Neural cell (in vitro differentiated cells): ENCODE measurements at regions not wholly inside any gene's neighbourhood (a gene's known extent, or its start where the extent isn't known, plus 50 kb on each side); places are given as distances from the start of the nearest gene placed in this dataset.

Experiments
- EZH2 ChIP-seq: fragments of 200-600, 300-800 bp; shearing (Covaris generic), sonication (generic); IDR thresholded peaks from 2 replicates; pipeline ENCODE4 v1.6.1; 2014; ENCODE audit warnings: antibody characterized with exemption, low read length, borderline replicate concordance, mild to moderate bottlenecking; ENCODE audit not compliant: insufficient read depth, poor library complexity, severe bottlenecking
- POLR2AphosphoS5 ChIP-seq: IDR thresholded peaks from 2 replicates; pipeline ENCODE4 v1.6.1; 2012
- TF ChIP-seq, protein P1 (sequence below): fragments of 450-650 bp; IDR thresholded peaks from 2 replicates; pipeline ENCODE4 v1.5.1; 2014; ENCODE audit warnings: antibody characterized with exemption, mild to moderate bottlenecking, moderate library complexity; ENCODE audit not compliant: poor library complexity, severe bottlenecking

DNA sequence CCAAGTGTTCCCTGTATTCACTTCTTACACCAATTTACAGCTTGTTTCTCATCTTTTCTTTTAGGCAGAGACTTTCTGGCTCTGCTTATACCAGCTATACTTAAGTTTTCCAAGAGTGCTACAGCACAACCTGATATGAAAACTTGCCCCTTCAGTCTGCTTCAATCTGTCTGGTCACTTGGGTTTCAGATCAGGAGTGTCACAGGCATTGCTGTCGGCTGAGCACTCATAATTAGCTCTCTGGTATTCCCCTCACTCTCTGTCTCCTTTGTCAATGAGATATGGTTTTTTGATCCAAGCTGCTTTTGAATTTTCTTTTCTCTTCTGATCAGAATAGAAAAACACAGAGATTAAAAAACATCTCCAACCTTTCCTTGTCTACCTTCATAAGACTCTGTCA is 194.9 kb upstream of the UMPS start:
- TF ChIP-seq EZH2 (no peak), POLR2AphosphoS5 (no peak)
- TF ChIP-seq, protein P1, sequence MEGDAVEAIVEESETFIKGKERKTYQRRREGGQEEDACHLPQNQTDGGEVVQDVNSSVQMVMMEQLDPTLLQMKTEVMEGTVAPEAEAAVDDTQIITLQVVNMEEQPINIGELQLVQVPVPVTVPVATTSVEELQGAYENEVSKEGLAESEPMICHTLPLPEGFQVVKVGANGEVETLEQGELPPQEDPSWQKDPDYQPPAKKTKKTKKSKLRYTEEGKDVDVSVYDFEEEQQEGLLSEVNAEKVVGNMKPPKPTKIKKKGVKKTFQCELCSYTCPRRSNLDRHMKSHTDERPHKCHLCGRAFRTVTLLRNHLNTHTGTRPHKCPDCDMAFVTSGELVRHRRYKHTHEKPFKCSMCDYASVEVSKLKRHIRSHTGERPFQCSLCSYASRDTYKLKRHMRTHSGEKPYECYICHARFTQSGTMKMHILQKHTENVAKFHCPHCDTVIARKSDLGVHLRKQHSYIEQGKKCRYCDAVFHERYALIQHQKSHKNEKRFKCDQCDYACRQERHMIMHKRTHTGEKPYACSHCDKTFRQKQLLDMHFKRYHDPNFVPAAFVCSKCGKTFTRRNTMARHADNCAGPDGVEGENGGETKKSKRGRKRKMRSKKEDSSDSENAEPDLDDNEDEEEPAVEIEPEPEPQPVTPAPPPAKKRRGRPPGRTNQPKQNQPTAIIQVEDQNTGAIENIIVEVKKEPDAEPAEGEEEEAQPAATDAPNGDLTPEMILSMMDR: no peak
